HepG2 (cell line): ENCODE measurements at regions not wholly inside any gene's neighbourhood (a gene's known extent, or its start where the extent isn't known, plus 50 kb on each side); places are given as distances from the start of the nearest gene placed in this dataset.

ENCODE experiments used
- ATAC-seq: fragments of 200-7000 bp; cut with Tn5 transposase; 3 replicates; pipeline ENCODE4 v1.9.1; 2020; ENCODE audit warnings: mild to moderate bottlenecking, moderate library complexity
- BruUV-seq: library from RNA; stranded (reverse); fragments of 400-500 nt; replicated peaks from 2 replicates; lab custom pipeline; 2021; lab: Mats Ljungman, UMichigan
- CTCF ChIA-PET: fragments of 300-600 bp; formaldehyde crosslinking; extraction: SDS; loops from one replicate; lab custom pipeline; 2021; ENCODE audit warnings: low total read pairs, inconsistent platforms, low intra/inter-chr PET ratio; lab: Yijun Ruan, JAX
- POLR2A ChIA-PET: fragments of 350-600 bp; sonication (Branson Sonifier 250); formaldehyde crosslinking; loops from one replicate; lab custom pipeline; 2020; ENCODE audit warnings: antibody characterized with exemption, inconsistent platforms; lab: Yijun Ruan, JAX
- DNase-seq: peaks from one replicate; pipeline ENCODE4 v3.0.0-alpha.2; 2015; ENCODE audit warnings: low spot score
- FAIRE-seq: peaks from 3 replicates; lab custom pipeline; 2011; peaks lifted over from hg19 to GRCh38; lab: Jason Lieb, UNC
- H2AFZ ChIP-seq: one replicate; pipeline ENCODE4 v1.6.1; 2011; ENCODE audit warnings: low read length, inconsistent platforms
- H3K27ac ChIP-seq: fragments of 300-600 bp; 3 replicates; pipeline ENCODE4 v1.8.0; 2011; ENCODE audit warnings: mixed run types, mild to moderate bottlenecking, mixed read lengths, low read length, inconsistent platforms; ENCODE audit not compliant: insufficient read depth; ENCODE audit errors: extremely low read length
- H3K27me3 ChIP-seq, 2 experiments: fragments of 200-600 bp in 1 of 2; 2 replicates in 1 of 2; 3 replicates in 1 of 2; pipeline versions ENCODE4 v1.6.0 to v1.8.0; 2011; ENCODE audit warnings: low read length in 2 of 2, mild to moderate bottlenecking in 2 of 2, moderate library complexity in 2 of 2, inconsistent platforms in 1 of 2; ENCODE audit not compliant: insufficient read depth in 2 of 2, control insufficient read depth in 1 of 2
- H3K36me3 ChIP-seq, 2 experiments: fragments of 200-600 bp in 1 of 2; replicated peaks in 1 of 2; 2 replicates in 1 of 2; 3 replicates in 1 of 2; pipeline versions ENCODE4 v1.5.1 to v1.8.0; 2011; ENCODE audit warnings: low read length in 2 of 2, inconsistent platforms in 1 of 2; ENCODE audit not compliant: insufficient read depth in 2 of 2, control insufficient read depth in 1 of 2
- H3K4me1 ChIP-seq: 2 replicates; pipeline ENCODE4 v1.5.1; 2012; ENCODE audit warnings: low read length, inconsistent platforms; ENCODE audit not compliant: insufficient read depth
- H3K4me2 ChIP-seq: 2 replicates; pipeline ENCODE4 v1.6.0; 2011; ENCODE audit warnings: low read depth, low read length, inconsistent platforms
- H3K4me3 ChIP-seq, 3 experiments: fragments of 200-600 bp in 1 of 3; sonication (generic), shearing (Covaris generic) in 1 of 3; replicated peaks in 1 of 3; 2 replicates each; pipeline ENCODE4 v1.5.1; 2011 to 2016; ENCODE audit warnings: low read length in 3 of 3, inconsistent platforms in 2 of 3, low read depth in 2 of 3, mild to moderate bottlenecking in 2 of 3, control low read depth in 1 of 3, mixed read lengths in 1 of 3; ENCODE audit not compliant: insufficient read depth in 1 of 3
- H3K79me2 ChIP-seq: one replicate; pipeline ENCODE4 v1.6.1; 2011; ENCODE audit warnings: low read length, inconsistent platforms; ENCODE audit not compliant: insufficient read depth
- H3K9ac ChIP-seq: 2 replicates; pipeline ENCODE4 v1.6.0; 2011; ENCODE audit warnings: mild to moderate bottlenecking, low read depth, low read length, inconsistent platforms; ENCODE audit not compliant: insufficient read depth
- H3K9me3 ChIP-seq: 2 replicates; pipeline ENCODE4 v1.5.1; 2012; ENCODE audit warnings: mild to moderate bottlenecking, low read length
- H4K20me1 ChIP-seq: 2 replicates; pipeline ENCODE4 v1.6.0; 2011; ENCODE audit warnings: inconsistent platforms, mild to moderate bottlenecking, low read length, moderate library complexity; ENCODE audit not compliant: insufficient read depth
- ATF5 ChIP-seq: sonication (generic); formaldehyde crosslinking; IDR thresholded peaks from 2 replicates; pipeline ENCODE4 v1.4.0; 2020; ENCODE audit warnings: mild to moderate bottlenecking, low read depth, missing genetic modification reagents
- ATM ChIP-seq: fragments of 450-650 bp; IDR thresholded peaks from 2 replicates; pipeline ENCODE4 v1.7.1; 2017; ENCODE audit warnings: mild to moderate bottlenecking, borderline replicate concordance
- HNF4G ChIP-seq, 2 experiments: sonication (generic) in 1 of 2; formaldehyde crosslinking in 1 of 2; IDR thresholded peaks; 2 replicates each; pipeline versions ENCODE4 v1.4.0 to v1.6.1; 2011 to 2020; ENCODE audit warnings: borderline replicate concordance in 2 of 2, low read depth in 2 of 2, mild to moderate bottlenecking in 2 of 2, low read length in 1 of 2, missing genetic modification reagents in 1 of 2, moderate library complexity in 1 of 2
- MTERF4 ChIP-seq: sonication (generic); formaldehyde crosslinking; IDR thresholded peaks from 2 replicates; pipeline ENCODE4 v1.8.0; 2023; ENCODE audit warnings: mild to moderate bottlenecking, missing genetic modification reagents
- MZF1 ChIP-seq: sonication (generic); formaldehyde crosslinking; IDR thresholded peaks from 2 replicates; pipeline ENCODE4 v1.8.1; 2023; ENCODE audit warnings: mild to moderate bottlenecking, missing genetic modification reagents, borderline replicate concordance
- PLRG1 ChIP-seq: fragments of 450-650 bp; conservative IDR thresholded peaks from 2 replicates; pipeline ENCODE4 v1.6.1; 2016
- RFX5 ChIP-seq: IDR thresholded peaks from 2 replicates; pipeline ENCODE4 v1.6.1; 2011; ENCODE audit warnings: low read depth, low read length, improper control_type of control experiment
- ZBTB10 ChIP-seq: sonication (generic); formaldehyde crosslinking; IDR thresholded peaks from 2 replicates; pipeline ENCODE4 v1.4.0; 2020; ENCODE audit warnings: missing genetic modification reagents, borderline replicate concordance
- ZFP37 ChIP-seq: sonication (generic); formaldehyde crosslinking; IDR thresholded peaks from 2 replicates; pipeline ENCODE4 v1.4.0; 2020; ENCODE audit warnings: missing genetic modification reagents, borderline replicate concordance
- ZNF354B ChIP-seq: sonication (generic); formaldehyde crosslinking; IDR thresholded peaks from 2 replicates; pipeline ENCODE4 v1.8.0; 2022; ENCODE audit warnings: mild to moderate bottlenecking, missing genetic modification reagents
- ZNF512B ChIP-seq: sonication (generic); formaldehyde crosslinking; IDR thresholded peaks from 2 replicates; pipeline ENCODE4 v1.5.1; 2020; ENCODE audit warnings: missing genetic modification reagents, mild to moderate bottlenecking, borderline replicate concordance
- ZNF574 ChIP-seq: sonication (generic); formaldehyde crosslinking; IDR thresholded peaks from 2 replicates; pipeline ENCODE4 v1.4.0; 2020; ENCODE audit warnings: missing genetic modification reagents
- ZSCAN25 ChIP-seq: sonication (generic); formaldehyde crosslinking; IDR thresholded peaks from 2 replicates; pipeline ENCODE4 v1.8.0; 2022; ENCODE audit warnings: mild to moderate bottlenecking, missing genetic modification reagents
- WGBS: methylation state at CpG from one replicate; pipeline ENCODE4 v1.1.6; 2017; ENCODE audit warnings: low lambda C conversion rate; 5-methylcytosine and 5-hydroxymethylcytosine counted together
- in situ Hi-C: cut with HindIII; loops from 2 replicates; pipeline ENCODE4 v1.10.0; 2017; ENCODE audit warnings: low pct_unique_long_range_greater_than_20kb; ENCODE audit not compliant: extremely low pct_ligation_motif_present
- intact Hi-C: fragments of 100-400 bp; cut with micrococcal nuclease; formaldehyde crosslinking; loops from one replicate; pipeline ENCODE4 v1.10.0; 2022; ENCODE audit not compliant: unreplicated experiment

- no peak for TF ChIP-seq MTERF4 (CRISPR knock-in tag)
- no peak for TF ChIP-seq ZNF574 (CRISPR knock-in tag)
- no peak for TF ChIP-seq MZF1 (CRISPR knock-in tag)
Observed at GRCh38 chr10:9789996-9790395, 1227.7 kb upstream of the CELF2 start (continued).

- Histone ChIP-seq H3K9me3 (peaks cover 81% of the 10 kb centered on the region), H4K20me1 (no peaks in the 10 kb centered on the region), H2AFZ (no peak overlapping the region), H3K4me2 (no peak overlapping the region), H3K27me3 (no peaks in the 10 kb centered on the region), H3K27ac (no peak overlapping the region), H3K4me3 (no peak overlapping the region), H3K79me2 (no peaks in the 10 kb centered on the region), H3K9ac (no peak overlapping the region), H3K36me3 (no peaks in the 10 kb centered on the region), H3K4me1 (no peaks in the 10 kb centered on the region)
- WGBS = 3% methylated on average over 3 of the region's 3 CpGs
- ChIA-PET POLR2A (no interaction called here), CTCF (no interaction called here)
- BruUV-seq = no TSS peak
- ATAC-seq = no peak
- DNase-seq = no peak
- no peak for FAIRE-seq
- in situ Hi-C loops (no loop called here), intact Hi-C loops (no loop called here)
- TF ChIP-seq ZFP37 (CRISPR knock-in tag) (no peak), ZNF512B (CRISPR knock-in tag) (no peak), PLRG1 (no peak), ATF5 (no peak), ATM (no peak), ZNF354B (no peak), ZSCAN25 (CRISPR knock-in tag) (no peak), HNF4G (IDR thresholded peaks at IDR 0.05; ENCODE audit: borderline replicate concordance, low read depth, low read length) (no peak), HNF4G (CRISPR knock-in tag; IDR thresholded peaks at IDR 0.05; ENCODE audit: borderline replicate concordance, low read depth) (no peak), RFX5 (no peak), ZBTB10 (no peak)
Observed at GRCh38 chr10:9792181-9792580, 1225.5 kb upstream of the CELF2 start.
